Panc1 (cell line): ENCODE measurements at regions not wholly inside any gene's neighbourhood (a gene's known extent, or its start where the extent isn't known, plus 50 kb on each side); places are given as distances from the start of the nearest gene placed in this dataset.

Source experiments
- POLR2AphosphoS5 ChIP-seq: IDR thresholded peaks from 2 replicates; pipeline ENCODE4 v1.6.1; 2012; ENCODE audit warnings: mild to moderate bottlenecking, low read depth, low read length, moderate library complexity
- TCF7L2 ChIP-seq: IDR thresholded peaks from 2 replicates; pipeline ENCODE4 v1.6.1; 2011; ENCODE audit warnings: mild to moderate bottlenecking, low read depth, low read length, inconsistent platforms
- TF ChIP-seq, protein P1 (sequence below), 2 experiments: IDR thresholded peaks; 2 replicates each; pipeline ENCODE4 v1.6.1; 2011 to 2012; ENCODE audit warnings: low read depth in 2 of 2, control low read depth in 1 of 2, low read length in 1 of 2, mild to moderate bottlenecking in 1 of 2, moderate library complexity in 1 of 2; ENCODE audit not compliant: insufficient read depth in 1 of 2
- TF ChIP-seq, protein P2 (sequence below): fragments of 450-650 bp; IDR thresholded peaks from 2 replicates; pipeline ENCODE4 v1.5.1; 2017; ENCODE audit warnings: mild to moderate bottlenecking

DNA sequence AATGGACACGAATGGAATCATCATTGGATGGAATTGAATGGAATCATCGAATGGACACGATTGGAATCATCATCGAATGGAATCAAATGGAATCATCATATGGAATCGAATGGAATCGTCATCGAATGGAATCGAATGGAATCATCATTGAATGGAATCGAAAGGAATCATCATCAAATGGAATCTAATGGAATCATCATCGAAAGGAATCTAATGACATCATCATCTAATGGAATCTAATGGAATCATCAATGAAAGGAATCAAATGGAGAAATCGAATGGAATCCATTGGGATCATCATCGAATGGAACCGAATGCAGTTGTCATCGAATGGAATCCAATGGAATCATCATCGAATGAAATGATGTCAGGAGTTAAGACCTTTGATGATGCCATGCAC is 154.9 kb downstream of the SHCBP1 start:
- TF ChIP-seq TCF7L2 (no peak), POLR2AphosphoS5 (no peak)
- TF ChIP-seq, protein P1, sequence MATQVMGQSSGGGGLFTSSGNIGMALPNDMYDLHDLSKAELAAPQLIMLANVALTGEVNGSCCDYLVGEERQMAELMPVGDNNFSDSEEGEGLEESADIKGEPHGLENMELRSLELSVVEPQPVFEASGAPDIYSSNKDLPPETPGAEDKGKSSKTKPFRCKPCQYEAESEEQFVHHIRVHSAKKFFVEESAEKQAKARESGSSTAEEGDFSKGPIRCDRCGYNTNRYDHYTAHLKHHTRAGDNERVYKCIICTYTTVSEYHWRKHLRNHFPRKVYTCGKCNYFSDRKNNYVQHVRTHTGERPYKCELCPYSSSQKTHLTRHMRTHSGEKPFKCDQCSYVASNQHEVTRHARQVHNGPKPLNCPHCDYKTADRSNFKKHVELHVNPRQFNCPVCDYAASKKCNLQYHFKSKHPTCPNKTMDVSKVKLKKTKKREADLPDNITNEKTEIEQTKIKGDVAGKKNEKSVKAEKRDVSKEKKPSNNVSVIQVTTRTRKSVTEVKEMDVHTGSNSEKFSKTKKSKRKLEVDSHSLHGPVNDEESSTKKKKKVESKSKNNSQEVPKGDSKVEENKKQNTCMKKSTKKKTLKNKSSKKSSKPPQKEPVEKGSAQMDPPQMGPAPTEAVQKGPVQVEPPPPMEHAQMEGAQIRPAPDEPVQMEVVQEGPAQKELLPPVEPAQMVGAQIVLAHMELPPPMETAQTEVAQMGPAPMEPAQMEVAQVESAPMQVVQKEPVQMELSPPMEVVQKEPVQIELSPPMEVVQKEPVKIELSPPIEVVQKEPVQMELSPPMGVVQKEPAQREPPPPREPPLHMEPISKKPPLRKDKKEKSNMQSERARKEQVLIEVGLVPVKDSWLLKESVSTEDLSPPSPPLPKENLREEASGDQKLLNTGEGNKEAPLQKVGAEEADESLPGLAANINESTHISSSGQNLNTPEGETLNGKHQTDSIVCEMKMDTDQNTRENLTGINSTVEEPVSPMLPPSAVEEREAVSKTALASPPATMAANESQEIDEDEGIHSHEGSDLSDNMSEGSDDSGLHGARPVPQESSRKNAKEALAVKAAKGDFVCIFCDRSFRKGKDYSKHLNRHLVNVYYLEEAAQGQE (IDR thresholded peaks at IDR 0.05; ENCODE audit: insufficient read depth in 1 of 2, low read depth in 2 of 2, low read length in 1 of 2): no peak
- TF ChIP-seq, protein P2, sequence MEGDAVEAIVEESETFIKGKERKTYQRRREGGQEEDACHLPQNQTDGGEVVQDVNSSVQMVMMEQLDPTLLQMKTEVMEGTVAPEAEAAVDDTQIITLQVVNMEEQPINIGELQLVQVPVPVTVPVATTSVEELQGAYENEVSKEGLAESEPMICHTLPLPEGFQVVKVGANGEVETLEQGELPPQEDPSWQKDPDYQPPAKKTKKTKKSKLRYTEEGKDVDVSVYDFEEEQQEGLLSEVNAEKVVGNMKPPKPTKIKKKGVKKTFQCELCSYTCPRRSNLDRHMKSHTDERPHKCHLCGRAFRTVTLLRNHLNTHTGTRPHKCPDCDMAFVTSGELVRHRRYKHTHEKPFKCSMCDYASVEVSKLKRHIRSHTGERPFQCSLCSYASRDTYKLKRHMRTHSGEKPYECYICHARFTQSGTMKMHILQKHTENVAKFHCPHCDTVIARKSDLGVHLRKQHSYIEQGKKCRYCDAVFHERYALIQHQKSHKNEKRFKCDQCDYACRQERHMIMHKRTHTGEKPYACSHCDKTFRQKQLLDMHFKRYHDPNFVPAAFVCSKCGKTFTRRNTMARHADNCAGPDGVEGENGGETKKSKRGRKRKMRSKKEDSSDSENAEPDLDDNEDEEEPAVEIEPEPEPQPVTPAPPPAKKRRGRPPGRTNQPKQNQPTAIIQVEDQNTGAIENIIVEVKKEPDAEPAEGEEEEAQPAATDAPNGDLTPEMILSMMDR: no peak
